ENCODE measurements at regions not wholly inside any gene's neighbourhood (a gene's known extent, or its start where the extent isn't known, plus 50 kb on each side); places are given as distances from the start of the nearest gene placed in this dataset.

DNA sequence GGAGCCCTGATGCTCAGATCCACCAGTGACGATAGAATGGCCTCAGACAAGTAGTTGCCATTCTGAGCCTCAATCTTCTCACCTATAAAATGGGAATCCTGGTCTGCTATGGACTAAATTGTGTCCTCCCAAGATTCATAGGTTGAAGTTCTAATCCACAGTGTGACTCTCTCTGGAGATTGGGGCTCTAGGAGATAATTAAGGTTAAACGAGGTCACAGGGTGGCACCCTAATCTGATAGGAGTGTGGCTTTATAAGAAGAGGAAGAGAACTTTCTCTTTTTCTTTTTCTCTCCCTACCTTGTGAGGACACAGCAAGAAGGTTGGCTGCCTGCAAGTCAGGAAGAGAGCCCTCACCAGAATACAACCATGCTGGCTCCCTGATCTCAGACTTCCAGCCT, 214.1 kb downstream of the KATNAL1 start:
- Histone ChIP-seq H3K4me1 (ENCODE audit: low read length) (peaks cover 19% of the 10 kb centered on the region), H3K4me3 (ENCODE audit: low read length) (no peak overlapping the region), H3K4me2 (ENCODE audit: low read length) (no peak overlapping the region), H4K20me1 (ENCODE audit: insufficient read depth, low read length) (no peaks in the 10 kb centered on the region), H3K36me3 (replicated peaks; ENCODE audit: low read depth, low read length) (no peaks in the 10 kb centered on the region), H3K27ac (ENCODE audit: low read length) (no peak overlapping the region), H3K79me2 (ENCODE audit: low read length) (no peaks in the 10 kb centered on the region), H3K9ac (ENCODE audit: low read length) (no peak overlapping the region), H3K9me3 (ENCODE audit: insufficient read depth, low read length) (no peaks in the 10 kb centered on the region), H2AFZ (ENCODE audit: low read depth, low read length) (no peak overlapping the region), H3K27me3 (ENCODE audit: low read depth, low read length) (no peaks in the 10 kb centered on the region)
- TF ChIP-seq, protein P1, sequence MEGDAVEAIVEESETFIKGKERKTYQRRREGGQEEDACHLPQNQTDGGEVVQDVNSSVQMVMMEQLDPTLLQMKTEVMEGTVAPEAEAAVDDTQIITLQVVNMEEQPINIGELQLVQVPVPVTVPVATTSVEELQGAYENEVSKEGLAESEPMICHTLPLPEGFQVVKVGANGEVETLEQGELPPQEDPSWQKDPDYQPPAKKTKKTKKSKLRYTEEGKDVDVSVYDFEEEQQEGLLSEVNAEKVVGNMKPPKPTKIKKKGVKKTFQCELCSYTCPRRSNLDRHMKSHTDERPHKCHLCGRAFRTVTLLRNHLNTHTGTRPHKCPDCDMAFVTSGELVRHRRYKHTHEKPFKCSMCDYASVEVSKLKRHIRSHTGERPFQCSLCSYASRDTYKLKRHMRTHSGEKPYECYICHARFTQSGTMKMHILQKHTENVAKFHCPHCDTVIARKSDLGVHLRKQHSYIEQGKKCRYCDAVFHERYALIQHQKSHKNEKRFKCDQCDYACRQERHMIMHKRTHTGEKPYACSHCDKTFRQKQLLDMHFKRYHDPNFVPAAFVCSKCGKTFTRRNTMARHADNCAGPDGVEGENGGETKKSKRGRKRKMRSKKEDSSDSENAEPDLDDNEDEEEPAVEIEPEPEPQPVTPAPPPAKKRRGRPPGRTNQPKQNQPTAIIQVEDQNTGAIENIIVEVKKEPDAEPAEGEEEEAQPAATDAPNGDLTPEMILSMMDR (IDR thresholded peaks at IDR 0.05; ENCODE audit: low read depth, low read length): no peak
- TF ChIP-seq EZH2phosphoT487 (IDR thresholded peaks at IDR 0.05; ENCODE audit: low read depth): no peak

DNA sequence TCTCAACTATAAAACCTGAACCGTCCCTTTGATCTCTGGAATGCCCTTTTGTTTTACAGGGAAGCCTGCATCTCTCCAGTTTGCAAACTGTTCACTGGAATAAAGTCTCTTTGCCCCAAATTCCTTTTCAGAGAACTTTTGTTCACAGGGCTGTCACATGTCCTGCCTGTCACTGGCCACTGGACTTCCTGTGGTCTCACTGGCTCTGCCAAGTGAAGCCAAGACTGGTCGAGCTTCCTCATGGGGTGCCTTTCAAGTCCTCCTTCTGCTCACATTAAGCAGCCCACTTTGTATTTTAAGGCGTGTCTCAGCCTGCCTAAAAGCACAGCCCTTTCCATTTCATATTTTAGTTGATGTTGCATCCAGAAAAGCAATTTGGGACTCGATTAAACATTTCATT, 215.7 kb downstream of the KATNAL1 start:
- peaks cover 23% of the 10 kb centered on the region for H3K4me1 ChIP-seq (ENCODE audit: low read length)
- no peaks in the 10 kb centered on the region for H3K79me2 ChIP-seq (ENCODE audit: low read length)
- H3K9me3 ChIP-seq (ENCODE audit: insufficient read depth, low read length): no peaks in the 10 kb centered on the region
- H3K36me3 ChIP-seq (replicated peaks; ENCODE audit: low read depth, low read length): no peaks in the 10 kb centered on the region
- H3K4me2 ChIP-seq (ENCODE audit: low read length): no peak overlapping the region
- no peak overlapping the region for H3K9ac ChIP-seq (ENCODE audit: low read length)
- no peaks in the 10 kb centered on the region for H4K20me1 ChIP-seq (ENCODE audit: insufficient read depth, low read length)
- TF ChIP-seq EZH2phosphoT487 (IDR thresholded peaks at IDR 0.05; ENCODE audit: low read depth): no peak
- TF ChIP-seq, protein P1 (IDR thresholded peaks at IDR 0.05; ENCODE audit: low read depth, low read length): no peak
- no peak overlapping the region for H3K27ac ChIP-seq (ENCODE audit: low read length)
- H3K4me3 ChIP-seq (ENCODE audit: low read length): no peak overlapping the region
- H3K27me3 ChIP-seq (ENCODE audit: low read depth, low read length): no peaks in the 10 kb centered on the region
- no peak overlapping the region for H2AFZ ChIP-seq (ENCODE audit: low read depth, low read length)

DNA sequence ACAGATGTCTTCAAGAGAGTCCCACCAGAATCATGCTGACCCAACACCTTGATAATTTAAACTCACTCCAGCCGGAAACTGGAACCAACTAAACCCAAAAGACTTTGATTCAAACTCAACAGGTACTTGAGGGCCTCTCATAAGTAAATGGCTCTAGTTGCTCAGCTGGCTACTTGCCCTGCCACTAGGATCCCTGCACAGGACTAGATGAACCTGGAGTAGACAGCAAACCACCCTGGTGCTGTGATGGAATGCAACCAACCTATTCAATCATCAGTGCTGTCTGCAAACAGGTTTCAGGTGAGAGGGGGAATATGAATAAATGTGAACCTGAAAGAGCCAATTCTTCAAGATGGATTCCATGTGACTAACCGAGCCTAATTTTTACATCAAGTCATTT, 216.3 kb downstream of the KATNAL1 start:
- no peak overlapping the region for H2AFZ ChIP-seq (ENCODE audit: low read depth, low read length)
- no peaks in the 10 kb centered on the region for H4K20me1 ChIP-seq (ENCODE audit: insufficient read depth, low read length)
- no peak overlapping the region for H3K4me3 ChIP-seq (ENCODE audit: low read length)
- no peaks in the 10 kb centered on the region for H3K79me2 ChIP-seq (ENCODE audit: low read length)
- H3K9me3 ChIP-seq (ENCODE audit: insufficient read depth, low read length): no peaks in the 10 kb centered on the region
- no peak overlapping the region for H3K9ac ChIP-seq (ENCODE audit: low read length)
- no peaks in the 10 kb centered on the region for H3K36me3 ChIP-seq (replicated peaks; ENCODE audit: low read depth, low read length)
- TF ChIP-seq, protein P1 (IDR thresholded peaks at IDR 0.05; ENCODE audit: low read depth, low read length): no peak
- TF ChIP-seq EZH2phosphoT487 (IDR thresholded peaks at IDR 0.05; ENCODE audit: low read depth): no peak
- H3K4me2 ChIP-seq (ENCODE audit: low read length): no peak overlapping the region; the same call in 1 of the 2 replicates
- no peak overlapping the region for H3K27ac ChIP-seq (ENCODE audit: low read length)
- H3K27me3 ChIP-seq (ENCODE audit: low read depth, low read length): no peaks in the 10 kb centered on the region
- H3K4me1 ChIP-seq (ENCODE audit: low read length): peaks cover 23% of the 10 kb centered on the region

DNA sequence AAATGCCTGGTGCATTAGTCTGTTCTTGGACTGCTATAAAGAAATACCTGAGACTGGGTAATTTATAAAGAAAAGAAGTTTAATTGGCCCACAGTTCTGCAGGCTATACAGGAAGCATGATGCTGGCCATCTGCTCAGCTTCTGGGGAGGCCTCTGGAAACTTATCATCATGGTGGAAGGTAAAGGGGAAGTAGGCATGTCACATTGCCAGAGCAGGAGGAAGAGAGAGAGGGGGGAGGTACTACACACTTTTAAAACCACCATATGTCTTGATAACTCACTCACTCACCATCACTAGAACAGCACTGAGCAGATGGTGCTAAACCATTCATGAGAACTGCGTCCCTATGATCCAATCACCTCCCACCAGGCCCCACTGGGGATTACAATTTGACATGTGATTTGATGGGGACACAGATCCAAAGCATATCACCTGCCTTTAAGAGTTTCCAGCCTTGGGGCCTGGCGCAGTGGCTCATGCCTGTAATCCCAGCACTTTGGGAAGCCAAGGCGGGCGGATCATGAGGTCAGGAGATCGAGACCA, 219.0 kb downstream of the KATNAL1 start:
- Histone ChIP-seq H2AFZ (ENCODE audit: low read depth, low read length) (peak overlapping the region; percentile 48; the same call in 1 of the 2 replicates), H3K4me2 (ENCODE audit: low read length) (peak overlapping the region; percentile 4; the same call in 1 of the 2 replicates), H3K27me3 (ENCODE audit: low read depth, low read length) (no peaks in the 10 kb centered on the region), H3K27ac (ENCODE audit: low read length) (peak overlapping the region; percentile 45; the same call in 1 of the 2 replicates), H3K4me1 (ENCODE audit: low read length) (peaks cover 23% of the 10 kb centered on the region), H4K20me1 (ENCODE audit: insufficient read depth, low read length) (no peaks in the 10 kb centered on the region), H3K4me3 (ENCODE audit: low read length) (no peak overlapping the region), H3K36me3 (replicated peaks; ENCODE audit: low read depth, low read length) (peaks cover 3% of the 10 kb centered on the region), H3K9me3 (ENCODE audit: insufficient read depth, low read length) (peaks cover 7% of the 10 kb centered on the region; the same call in 1 of the 2 replicates), H3K79me2 (ENCODE audit: low read length) (no peaks in the 10 kb centered on the region), H3K9ac (ENCODE audit: low read length) (no peak overlapping the region)
- TF ChIP-seq, protein P1 (IDR thresholded peaks at IDR 0.05; ENCODE audit: low read depth, low read length): no peak
- TF ChIP-seq EZH2phosphoT487 (IDR thresholded peaks at IDR 0.05; ENCODE audit: low read depth): no peak
